H1 (cell line): ENCODE measurements at regions not wholly inside any gene's neighbourhood (a gene's known extent, or its start where the extent isn't known, plus 50 kb on each side); places are given as distances from the start of the nearest gene placed in this dataset.

Source experiments
- CTCF ChIA-PET: fragments of 300-600 bp; sonication (Branson Sonifier 250); formaldehyde crosslinking; loops from one replicate; lab custom pipeline; 2021; ENCODE audit not compliant: partially characterized antibody; lab: Charles Lee
- POLR2A ChIA-PET: fragments of 300-600 bp; sonication (Branson Sonifier 250); formaldehyde crosslinking; loops from one replicate; lab custom pipeline; 2021; ENCODE audit warnings: inconsistent platforms; ENCODE audit not compliant: partially characterized antibody; lab: Charles Lee
- DNase-seq, 2 experiments: peaks; one replicate each; pipeline versions ENCODE4 v3.0.0 to v3.0.0-alpha.2; 2010 to 2022; ENCODE audit warnings: low spot score in 2 of 2, low read depth in 1 of 2, mixed read lengths in 1 of 2
- FAIRE-seq: peaks from 2 replicates; lab custom pipeline; 2011; peaks lifted over from hg19 to GRCh38; lab: Jason Lieb, UNC
- H2AFZ ChIP-seq: 2 replicates; pipeline ENCODE4 v1.8.1; 2012; ENCODE audit warnings: low read length, inconsistent platforms
- H2AK5ac ChIP-seq: 2 replicates; pipeline ENCODE4 v1.6.1; 2013; ENCODE audit warnings: low read depth, low read length
- H2BK120ac ChIP-seq: replicated peaks from 2 replicates; pipeline ENCODE3; 2013; ENCODE audit warnings: low read depth, low read length, inconsistent platforms
- H2BK12ac ChIP-seq: 2 replicates; pipeline ENCODE4 v1.6.1; 2013; ENCODE audit warnings: low read depth, low read length
- H2BK15ac ChIP-seq: 2 replicates; pipeline ENCODE4 v1.6.1; 2013; ENCODE audit warnings: low read length
- H2BK20ac ChIP-seq: 2 replicates; pipeline ENCODE4 v1.6.1; 2013; ENCODE audit warnings: low read length
- H2BK5ac ChIP-seq: 2 replicates; pipeline ENCODE4 v1.6.1; 2013; ENCODE audit warnings: low read depth, low read length
- H3K14ac ChIP-seq: 2 replicates; pipeline ENCODE4 v1.6.1; 2013; ENCODE audit warnings: inconsistent platforms; ENCODE audit not compliant: insufficient read length
- H3K18ac ChIP-seq: 2 replicates; pipeline ENCODE4 v1.6.1; 2013; ENCODE audit warnings: low read length; ENCODE audit errors: extremely low read depth
- H3K23ac ChIP-seq: 2 replicates; pipeline ENCODE4 v1.6.1; 2013; ENCODE audit warnings: inconsistent platforms; ENCODE audit not compliant: insufficient read length
- H3K23me2 ChIP-seq: 2 replicates; pipeline ENCODE4 v1.6.1; 2013; ENCODE audit warnings: low read depth, low read length
- H3K27ac ChIP-seq: 2 replicates; pipeline ENCODE4 v1.6.1; 2011; ENCODE audit warnings: low read depth, low read length, inconsistent platforms
- H3K27me3 ChIP-seq, 4 experiments: replicated peaks in 1 of 4; 1 replicate in 1 of 4; 2 replicates in 3 of 4; pipeline versions ENCODE4 v1.6.1 to v1.8.1; 2011 to 2013; ENCODE audit warnings: low read length in 3 of 4, mild to moderate bottlenecking in 3 of 4, inconsistent platforms in 2 of 4, mixed read lengths in 2 of 4, moderate library complexity in 1 of 4; ENCODE audit not compliant: control insufficient read depth in 3 of 4, insufficient read depth in 3 of 4; ENCODE audit errors: extremely low read depth in 1 of 4
- H3K36me3 ChIP-seq, 4 experiments: 2 replicates each; pipeline versions ENCODE4 v1.6.1 to v1.8.1; 2011 to 2013; ENCODE audit warnings: mild to moderate bottlenecking in 4 of 4, low read length in 3 of 4, moderate library complexity in 2 of 4, control low read depth in 1 of 4, inconsistent platforms in 1 of 4; ENCODE audit not compliant: insufficient read depth in 4 of 4, control insufficient read depth in 2 of 4
- H3K4ac ChIP-seq: replicated peaks from 2 replicates; pipeline ENCODE3; 2013; ENCODE audit warnings: low read length, low read depth, mixed read lengths, inconsistent platforms; ENCODE audit not compliant: insufficient read length
- H3K4me1 ChIP-seq, 4 experiments: replicated peaks in 1 of 4; 1 replicate in 1 of 4; 2 replicates in 3 of 4; pipeline versions ENCODE4 v1.6.1 to v1.8.1; 2011 to 2013; ENCODE audit warnings: low read length in 3 of 4, inconsistent platforms in 2 of 4, mixed read lengths in 1 of 4; ENCODE audit not compliant: insufficient read depth in 4 of 4, control insufficient read depth in 3 of 4
- H3K4me2 ChIP-seq, 2 experiments: 2 replicates each; pipeline versions ENCODE4 v1.6.1 to v1.8.1; 2011 to 2013; ENCODE audit warnings: low read depth in 2 of 2, low read length in 2 of 2, control low read depth in 1 of 2, inconsistent platforms in 1 of 2, mild to moderate bottlenecking in 1 of 2; ENCODE audit not compliant: insufficient read depth in 1 of 2
- H3K4me3 ChIP-seq, 4 experiments: fragments of 200-600, 300-600 bp in 1 of 4; sonication (generic), shearing (Covaris generic), sonication (Bioruptor Twin) in 1 of 4; 2 replicates each; pipeline versions ENCODE4 v1.5.1 to v1.8.1; 2011 to 2016; ENCODE audit warnings: low read length in 4 of 4, low read depth in 3 of 4, control low read depth in 2 of 4, inconsistent platforms in 2 of 4, mild to moderate bottlenecking in 2 of 4, mixed read lengths in 1 of 4, moderate library complexity in 1 of 4; ENCODE audit not compliant: insufficient read depth in 2 of 4; ENCODE audit errors: extremely low read depth in 1 of 4
- H3K56ac ChIP-seq: replicated peaks from 2 replicates; pipeline ENCODE3; 2013; ENCODE audit warnings: low read depth, mild to moderate bottlenecking, mixed read lengths, low read length, inconsistent platforms; ENCODE audit not compliant: insufficient read length
- H3K79me1 ChIP-seq: 2 replicates; pipeline ENCODE4 v1.6.1; 2013; ENCODE audit warnings: low read depth, low read length, control low read depth
- H3K79me2 ChIP-seq, 2 experiments: 2 replicates each; pipeline versions ENCODE4 v1.6.1 to v1.8.1; 2012 to 2013; ENCODE audit warnings: low read length in 2 of 2, mild to moderate bottlenecking in 2 of 2, inconsistent platforms in 1 of 2; ENCODE audit not compliant: insufficient read depth in 2 of 2, control insufficient read depth in 1 of 2
- H3K9ac ChIP-seq, 4 experiments: replicated peaks in 1 of 4; 1 replicate in 1 of 4; 2 replicates in 3 of 4; pipeline versions ENCODE4 v1.6.1 to v1.8.1; 2011 to 2013; ENCODE audit warnings: low read depth in 3 of 4, low read length in 3 of 4, control low read depth in 2 of 4, mild to moderate bottlenecking in 2 of 4, moderate library complexity in 2 of 4, inconsistent platforms in 1 of 4; ENCODE audit errors: extremely low read depth in 1 of 4
- H3K9me3 ChIP-seq, 2 experiments: 2 replicates each; pipeline versions ENCODE4 v1.6.1 to v1.8.1; 2012 to 2013; ENCODE audit warnings: mild to moderate bottlenecking in 2 of 2, moderate library complexity in 2 of 2, control low read depth in 1 of 2, inconsistent platforms in 1 of 2, low read depth in 1 of 2, low read length in 1 of 2, mixed read lengths in 1 of 2; ENCODE audit not compliant: insufficient read depth in 2 of 2
- H4K20me1 ChIP-seq, 2 experiments: replicated peaks in 1 of 2; 2 replicates each; pipeline versions ENCODE3 to v1.8.1; 2011 to 2013; ENCODE audit warnings: inconsistent platforms in 2 of 2, low read length in 2 of 2, mild to moderate bottlenecking in 1 of 2; ENCODE audit not compliant: insufficient read depth in 2 of 2, control insufficient read depth in 1 of 2
- H4K5ac ChIP-seq: 2 replicates; pipeline ENCODE4 v1.6.1; 2013; ENCODE audit warnings: low read length, low read depth, mixed read lengths, inconsistent platforms; ENCODE audit not compliant: insufficient read length
- H4K8ac ChIP-seq: 2 replicates; pipeline ENCODE4 v1.8.0; 2013; ENCODE audit warnings: mild to moderate bottlenecking, moderate library complexity, low read length, inconsistent platforms; ENCODE audit not compliant: insufficient read depth; ENCODE audit errors: extremely low read depth
- H4K91ac ChIP-seq: replicated peaks from 2 replicates; pipeline ENCODE3; 2013; ENCODE audit warnings: low read length, mixed read lengths, inconsistent platforms; ENCODE audit not compliant: insufficient read length
- CBX5 ChIP-seq: fragments of 300-800, 300-1000 bp; sonication (generic); IDR thresholded peaks from 2 replicates; pipeline ENCODE4 v1.7.1; 2016; ENCODE audit warnings: antibody characterized with exemption, low read length, low read depth
- WGBS, 2 experiments: shearing (Covaris generic) in 1 of 2; methylation state at CpG; one replicate each; pipeline versions ENCODE4 v1.1.6 to v1.1.7; 2013 to 2015; ENCODE audit warnings: low lambda C conversion rate in 2 of 2, mixed read lengths in 2 of 2, inconsistent platforms in 1 of 2, low coverage in 1 of 2, missing lambda C conversion rate in 1 of 2; ENCODE audit not compliant: insufficient replicate concordance in 2 of 2, insufficient coverage in 1 of 2, insufficient read length in 1 of 2; ENCODE audit errors: extremely low coverage in 1 of 2, missing lambda C conversion rate in 1 of 2; 5-methylcytosine and 5-hydroxymethylcytosine counted together

- no peaks in the 10 kb centered on the region for H4K20me1 ChIP-seq
- FAIRE-seq, result no peak
- no peak overlapping the region for H2BK20ac ChIP-seq
- no peak overlapping the region for H3K4me3 ChIP-seq
- no peaks in the 10 kb centered on the region for H3K36me3 ChIP-seq
- no peak overlapping the region for H4K5ac ChIP-seq
- H3K14ac ChIP-seq, result no peak overlapping the region
- TF ChIP-seq CBX5, result no peak
- H3K23me2 ChIP-seq, result no peaks in the 10 kb centered on the region
- H4K91ac ChIP-seq, result no peak overlapping the region
- no peaks in the 10 kb centered on the region for H3K79me2 ChIP-seq
- H3K27ac ChIP-seq, result no peak overlapping the region
- no peak overlapping the region for H3K9ac ChIP-seq
- DNase-seq, result no peak
- no peaks in the 10 kb centered on the region for H3K9me3 ChIP-seq
- H2BK15ac ChIP-seq, result no peak overlapping the region
- ChIA-PET POLR2A (no interaction called here), CTCF (interaction anchor here (0.6 to 1.2 kb wide), 2 partner anchors 22 to 77 kb away, joined by 3 read pairs; no protein-coding TSS in a partner anchor)
- H2AK5ac ChIP-seq, result no peak overlapping the region
- no peak overlapping the region for H2BK5ac ChIP-seq
- H3K4me1 ChIP-seq, result no peaks in the 10 kb centered on the region
- no peak overlapping the region for H2BK120ac ChIP-seq
- H2BK12ac ChIP-seq, result no peak overlapping the region
- no peaks in the 10 kb centered on the region for H3K79me1 ChIP-seq
- no peak overlapping the region for H3K18ac ChIP-seq
- no peak overlapping the region for H2AFZ ChIP-seq
- H3K27me3 ChIP-seq, result no peaks in the 10 kb centered on the region
- no peak overlapping the region for H3K23ac ChIP-seq
- 89% methylated on average over 1 of the region's 1 CpG; no CpG with 5 or more reads in 1 of the 2 experiments for WGBS, 2 experiments
- H3K56ac ChIP-seq, result no peak overlapping the region
- H3K4me2 ChIP-seq, result no peak overlapping the region
- no peak overlapping the region for H4K8ac ChIP-seq
- no peak overlapping the region for H3K4ac ChIP-seq
These were observed 597.8 kb upstream of the CLINT1 start for GRCh38 chr5:158456756-158457155.
